GM18873 (cell line): ENCODE measurements at regions not wholly inside any gene's neighbourhood (a gene's known extent, or its start where the extent isn't known, plus 50 kb on each side); places are given as distances from the start of the nearest gene placed in this dataset.

Source experiments
- ATAC-seq: cut with Tn5 transposase; IDR thresholded peaks from one replicate; pipeline ENCODE4 v1.9.1; 2021; ENCODE audit warnings: mild to moderate bottlenecking, moderate library complexity, moderate number of reproducible peaks; ENCODE audit not compliant: unreplicated experiment, low FRiP score

DNA sequence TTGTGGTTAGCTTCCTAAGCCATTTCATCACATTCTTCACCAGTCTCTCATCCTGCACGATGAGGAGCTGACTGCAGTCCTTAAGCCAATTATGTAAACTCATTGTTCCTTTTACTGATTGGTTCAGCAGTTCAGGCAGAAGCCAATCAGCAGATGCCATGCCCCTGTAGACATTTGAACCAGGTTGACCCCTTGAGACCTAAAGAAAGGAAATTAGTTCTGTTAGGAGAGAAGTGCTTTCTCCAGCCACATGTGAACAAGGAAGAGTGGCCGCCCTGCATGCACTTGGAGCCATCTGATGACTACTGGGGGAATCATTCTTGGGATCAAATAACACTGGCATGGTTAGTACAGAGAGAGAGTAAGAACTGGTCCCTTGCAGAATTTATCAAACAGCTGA is 535.2 kb upstream of the ID4 start:
- ATAC-seq = no peak

GRCh38 chr6:19303383-19303782 is 533.8 kb upstream of the ID4 start:
- no peak for ATAC-seq

GRCh38 chr6:19309661-19310060 is 527.5 kb upstream of the ID4 start:
- ATAC-seq = no peak

DNA sequence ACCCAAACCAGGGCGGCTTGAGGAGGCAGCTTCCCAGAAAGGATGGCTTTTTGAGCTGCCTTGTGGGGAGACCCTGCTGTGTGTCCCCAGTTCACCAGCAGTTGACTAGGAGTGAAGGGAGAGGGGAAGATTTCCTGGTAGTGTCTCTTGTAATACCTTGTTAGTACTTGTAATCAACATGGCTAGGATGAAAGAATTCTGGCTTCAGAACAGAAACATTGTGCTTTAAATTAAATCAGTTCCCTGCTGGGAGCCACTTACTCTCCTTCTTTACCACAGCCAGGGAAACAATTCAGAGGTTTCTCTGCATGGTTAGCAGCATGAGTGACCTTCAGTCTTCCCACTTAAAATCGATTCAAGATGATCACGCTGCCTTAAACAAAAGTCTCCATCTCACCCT is 525.4 kb upstream of the ID4 start:
- ATAC-seq = no peak

- no peak for ATAC-seq
Measured at GRCh38 chr6:19312241-19312978, 524.8 kb upstream of the ID4 start.

DNA sequence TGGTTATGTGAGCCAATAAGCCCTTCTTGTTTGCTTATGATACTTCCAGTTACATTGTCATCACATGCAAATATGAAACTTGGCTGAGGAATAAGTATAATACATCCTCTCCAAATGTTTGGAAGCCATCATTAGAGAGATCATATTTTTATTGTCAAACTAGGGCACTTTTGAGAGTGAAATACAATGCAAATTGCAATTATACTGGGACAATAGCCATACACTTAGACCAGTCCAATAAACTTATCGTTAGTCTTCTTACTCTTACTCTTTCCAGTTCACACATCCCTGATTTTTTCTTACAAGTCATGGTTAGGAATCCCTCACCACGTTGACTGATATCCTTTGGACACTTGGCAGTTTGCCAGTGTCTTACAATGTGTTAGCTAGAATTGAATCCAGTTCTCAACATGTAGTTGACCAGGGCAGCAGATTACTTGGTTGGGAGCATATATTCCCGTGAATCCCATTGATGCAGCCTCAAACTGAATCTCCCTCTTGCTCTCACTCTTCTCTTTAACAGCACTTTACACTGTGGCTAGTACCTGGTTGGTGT is 519.7 kb upstream of the ID4 start:
- ATAC-seq = no peak

GRCh38 chr6:19319005-19319404 is 518.2 kb upstream of the ID4 start:
- no peak for ATAC-seq

- no peak for ATAC-seq
Measured at GRCh38 chr6:19320111-19320581, 517.0 kb upstream of the ID4 start.

DNA sequence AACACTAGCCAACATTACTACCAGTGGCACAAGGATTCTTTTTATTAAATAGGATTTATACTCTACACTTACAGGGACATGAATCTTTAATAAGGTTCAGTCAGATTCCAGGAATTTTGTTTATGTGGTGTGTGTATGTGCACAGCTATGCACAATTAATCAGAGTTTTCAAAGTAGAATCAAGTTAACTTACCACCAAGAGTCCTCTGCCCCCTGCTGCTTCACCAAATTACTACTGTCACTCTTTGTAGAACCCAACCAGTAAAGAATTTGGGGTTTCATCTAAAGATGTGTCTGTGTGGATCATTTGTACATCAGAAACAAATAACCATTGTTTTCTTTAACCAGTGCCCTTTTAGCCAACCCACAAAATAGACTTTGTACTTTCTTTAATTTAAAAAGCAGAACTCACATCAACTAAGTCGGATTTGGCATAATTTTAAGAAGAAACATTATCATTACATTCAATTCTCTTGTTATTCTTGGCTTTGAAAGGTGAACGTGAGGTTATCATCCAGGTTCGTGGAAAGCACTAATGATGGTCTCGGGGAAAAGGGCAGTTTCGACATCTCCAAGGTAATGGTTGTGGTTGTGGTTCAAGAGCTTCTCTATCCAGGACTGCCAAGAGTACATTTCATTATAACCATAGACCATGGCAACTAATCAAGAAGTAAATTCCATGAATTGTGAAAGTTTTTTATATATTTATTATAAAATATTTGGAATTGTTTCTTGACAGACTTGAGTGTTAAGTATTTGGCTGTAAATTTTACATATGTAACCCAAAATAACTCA is 514.3 kb upstream of the ID4 start:
- ATAC-seq = no peak

- ATAC-seq = no peak
Measured at GRCh38 chr6:19324376-19324775, 512.8 kb upstream of the ID4 start.

DNA sequence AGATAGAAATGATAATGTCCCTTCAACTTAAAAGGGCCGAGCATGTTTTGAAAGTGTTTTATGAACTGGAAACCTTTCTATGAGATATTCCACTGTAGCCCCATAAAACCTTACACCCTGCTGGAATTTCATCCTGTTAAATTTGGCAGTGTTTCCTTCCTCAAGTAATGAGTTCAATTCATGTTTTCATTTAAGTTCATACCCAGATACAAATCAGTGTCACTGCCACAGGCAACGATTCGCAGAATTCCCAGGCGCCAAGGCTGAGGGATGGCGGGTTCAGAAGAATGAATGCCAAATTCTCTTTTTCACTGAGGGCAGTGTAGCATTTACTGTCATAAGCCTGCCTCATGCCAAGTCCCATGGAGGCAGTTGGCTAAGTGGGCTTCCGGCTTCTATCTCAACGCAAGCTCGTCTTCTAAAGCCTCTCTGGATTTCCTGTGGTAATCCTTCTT is 511.8 kb upstream of the ID4 start:
- ATAC-seq = no peak

DNA sequence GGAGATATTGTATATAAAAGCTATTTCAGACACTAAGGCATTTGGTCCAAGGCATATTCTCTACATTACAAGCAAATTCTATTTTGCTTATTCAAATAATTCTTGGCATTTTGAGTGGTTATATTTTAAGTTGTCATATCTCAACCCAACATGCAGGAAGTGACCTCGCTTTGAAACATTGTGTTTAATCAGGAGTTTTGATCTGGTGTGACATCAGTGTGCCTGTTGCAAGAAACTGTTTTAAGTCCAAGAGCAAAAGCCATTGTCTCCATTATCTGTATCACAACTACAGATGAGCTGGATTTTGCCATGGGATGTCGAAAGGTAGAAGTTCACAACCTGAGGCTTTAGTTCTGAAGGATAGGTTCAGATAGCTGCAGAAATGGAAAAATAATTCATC is 509.9 kb upstream of the ID4 start:
- ATAC-seq = no peak

DNA sequence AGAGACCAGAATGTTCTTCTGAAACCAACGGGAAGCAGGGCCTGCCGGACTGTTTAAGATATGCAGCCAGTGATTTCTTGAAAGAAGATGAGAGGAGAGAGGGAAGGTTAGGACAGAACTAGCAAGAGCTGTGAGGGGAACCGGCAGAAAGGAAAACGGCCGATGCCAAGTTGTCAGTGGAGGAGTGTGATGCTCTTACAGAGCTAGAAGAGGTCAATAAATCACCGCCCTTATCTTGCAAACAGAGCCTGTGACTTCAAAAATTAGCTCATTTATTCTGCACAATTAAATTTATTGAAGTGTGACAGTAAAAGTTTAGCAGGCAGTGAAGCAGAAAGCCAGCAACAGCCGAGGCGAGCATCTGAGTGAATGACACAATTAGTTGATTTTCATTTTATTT is 509.5 kb upstream of the ID4 start:
- ATAC-seq = no peak

DNA sequence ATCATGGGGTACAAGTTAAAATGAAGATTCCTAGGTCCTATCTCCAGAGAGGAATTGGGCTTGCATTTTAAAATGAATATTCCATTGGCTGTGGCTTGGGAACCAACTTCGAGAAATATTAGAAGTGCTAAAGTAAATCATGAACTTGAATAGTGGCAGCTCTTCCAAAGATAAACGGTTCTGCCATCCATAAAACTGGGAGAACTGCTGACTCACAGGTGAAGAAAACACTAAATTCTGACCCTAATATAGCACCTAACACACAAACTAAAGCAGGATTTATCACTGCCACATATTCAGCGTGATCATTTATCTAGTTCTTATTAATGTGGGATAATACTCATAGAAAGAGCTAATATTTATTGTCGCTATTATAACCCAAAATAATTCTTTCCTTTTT is 508.1 kb upstream of the ID4 start:
- no peak for ATAC-seq

- no peak for ATAC-seq
Measured at GRCh38 chr6:19331089-19331488, 506.1 kb upstream of the ID4 start.

- ATAC-seq = no peak
Measured at GRCh38 chr6:19332806-19333460, 504.2 kb upstream of the ID4 start.

DNA sequence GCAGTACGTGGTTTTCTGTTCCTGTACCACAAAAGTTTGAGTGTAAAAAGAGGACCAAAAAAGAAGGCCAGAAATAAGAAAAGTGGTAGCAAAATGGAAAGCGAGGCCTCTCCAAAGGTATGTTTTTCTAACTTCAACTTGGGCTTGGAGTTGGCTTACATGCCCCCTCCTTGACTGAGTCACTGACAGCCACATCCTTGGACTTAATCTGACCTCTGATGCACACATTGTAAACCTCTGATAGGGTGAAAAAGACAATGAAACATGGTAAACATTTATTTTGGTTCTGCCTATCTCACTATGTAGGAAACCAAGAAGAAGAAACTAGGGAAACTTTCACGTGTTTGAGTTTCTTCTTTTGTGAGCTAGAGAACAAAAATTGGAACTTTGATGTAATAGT is 503.2 kb upstream of the ID4 start:
- ATAC-seq = no peak

- ATAC-seq = no peak
Measured at GRCh38 chr6:19336579-19336978, 500.6 kb upstream of the ID4 start.

DNA sequence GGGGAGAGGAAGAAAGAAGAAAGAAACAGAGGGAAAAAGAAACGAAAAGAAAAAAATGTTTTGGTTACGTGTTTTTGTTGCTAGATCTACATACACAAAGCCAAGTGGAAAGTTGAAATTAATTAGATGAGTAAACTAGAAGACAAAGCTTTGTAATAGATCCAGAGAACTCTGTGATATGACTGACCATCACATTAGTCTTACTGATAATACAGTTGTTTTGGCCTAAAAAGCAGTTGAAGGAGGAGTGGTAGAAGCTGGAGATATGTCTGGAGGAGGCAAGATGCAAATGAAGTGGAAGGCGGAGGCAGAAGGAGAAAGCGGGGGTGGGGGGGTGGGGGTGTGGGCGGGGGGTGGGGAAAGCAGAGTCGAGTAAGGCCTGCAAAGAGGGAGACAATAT is 500.1 kb upstream of the ID4 start:
- ATAC-seq = no peak

DNA sequence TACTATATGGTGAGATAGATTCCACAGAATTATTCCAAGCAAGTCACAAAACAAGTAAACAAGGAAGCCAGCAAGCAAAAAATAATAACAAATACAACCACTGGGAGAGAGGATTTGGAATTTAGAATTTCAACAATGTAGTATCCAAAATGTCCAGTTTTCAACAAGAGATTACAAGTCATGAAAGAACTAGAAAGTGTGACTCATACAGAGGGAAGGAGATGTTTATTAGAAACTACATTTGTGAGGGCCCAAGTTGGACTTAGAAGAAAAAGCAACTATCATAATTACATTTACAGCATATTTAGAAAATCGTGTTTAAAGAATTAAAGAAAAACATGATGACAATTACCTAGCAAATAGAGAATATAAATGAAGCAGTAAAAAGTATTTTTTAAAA is 494.6 kb upstream of the ID4 start:
- ATAC-seq = no peak

GRCh38 chr6:19349429-19349828 is 487.7 kb upstream of the ID4 start:
- no peak for ATAC-seq
